Fibroblast of pulmonary artery (primary cell): ENCODE measurements at regions not wholly inside any gene's neighbourhood (a gene's known extent, or its start where the extent isn't known, plus 50 kb on each side); places are given as distances from the start of the nearest gene placed in this dataset.

Experiments
- DNase-seq: peaks from one replicate; pipeline ENCODE4 v3.0.0-alpha.2; 2010; ENCODE audit warnings: low read depth
- H3K4me3 ChIP-seq: replicated peaks from 2 replicates; pipeline ENCODE4 v1.5.1; 2011; ENCODE audit warnings: low read depth, mild to moderate bottlenecking, control low read depth, low read length, moderate library complexity
- CTCF ChIP-seq: IDR thresholded peaks from 2 replicates; pipeline ENCODE4 v1.5.1; 2011; ENCODE audit warnings: mild to moderate bottlenecking, control low read depth, low read length, inconsistent platforms; ENCODE audit errors: missing control alignments

GRCh38 chr6:22451962-22452361 is 117.4 kb upstream of the HDGFL1 start:
- H3K4me3 ChIP-seq, result no peak overlapping the region
- DNase-seq, result no peak
- TF ChIP-seq CTCF, result no peak

GRCh38 chr6:22455378-22455777 is 114.0 kb upstream of the HDGFL1 start:
- DNase-seq, result no peak
- TF ChIP-seq CTCF, result no peak

DNA sequence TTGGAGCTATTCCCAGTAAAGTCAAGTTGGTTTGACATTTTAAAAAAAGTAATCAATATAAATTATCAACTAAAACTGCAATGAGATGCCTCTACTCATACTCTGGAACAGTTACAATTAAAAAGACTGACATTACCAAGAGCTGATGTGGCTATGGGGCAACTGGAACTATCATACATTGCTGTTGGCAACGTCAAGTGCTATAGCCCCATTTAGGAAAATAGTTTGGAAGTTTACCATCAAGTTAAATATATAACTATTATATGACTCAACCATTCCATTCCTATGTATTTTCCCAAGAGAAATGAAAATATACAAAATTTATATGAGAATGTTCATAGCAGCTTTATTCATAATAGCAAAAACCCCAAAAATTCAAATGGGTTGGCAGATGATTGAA is 111.4 kb upstream of the HDGFL1 start:
- no peak overlapping the region for H3K4me3 ChIP-seq
- TF ChIP-seq CTCF, result no peak
- no peak for DNase-seq

More at GRCh38 chr6:22455378-22455777, 114.0 kb upstream of the HDGFL1 start:
- H3K4me3 ChIP-seq, result no peak overlapping the region

DNA sequence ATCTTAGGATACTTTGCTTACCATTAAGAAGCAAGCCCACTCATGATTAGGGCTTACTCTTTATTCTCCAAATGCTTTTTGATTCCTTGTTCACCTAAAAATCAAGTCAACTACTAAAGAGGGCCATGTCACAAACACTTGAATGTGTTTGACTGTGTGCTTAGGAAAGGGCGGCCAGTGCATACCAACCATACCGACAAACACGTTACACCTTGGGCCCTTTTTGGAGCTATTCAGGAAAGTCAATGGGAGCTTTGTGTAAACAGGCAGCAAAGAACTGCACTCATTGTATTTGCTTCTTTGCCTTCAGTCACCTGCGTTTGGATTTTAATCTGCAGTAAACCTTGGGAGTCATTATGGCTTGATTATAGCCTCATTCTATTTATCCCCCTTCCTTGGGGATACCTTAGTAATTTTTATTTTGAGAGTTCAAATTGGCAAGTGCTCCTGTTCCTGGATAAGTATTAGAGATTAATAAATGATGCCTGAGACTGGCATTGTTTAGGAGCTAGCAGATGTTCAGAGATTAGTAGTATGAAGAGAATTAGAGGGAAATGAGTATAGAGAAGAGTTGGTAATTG is 102.6 kb upstream of the HDGFL1 start:
- H3K4me3 ChIP-seq, result no peak overlapping the region
- TF ChIP-seq CTCF, result no peak
- no peak for DNase-seq

- no peak overlapping the region for H3K4me3 ChIP-seq
- no peak for TF ChIP-seq CTCF
- no peak for DNase-seq
Observed at GRCh38 chr6:22467645-22468044, 101.7 kb upstream of the HDGFL1 start.

- H3K4me3 ChIP-seq, result no peak overlapping the region
- no peak for DNase-seq
- no peak for TF ChIP-seq CTCF
Observed at GRCh38 chr6:22468256-22468965, 101.0 kb upstream of the HDGFL1 start.

DNA sequence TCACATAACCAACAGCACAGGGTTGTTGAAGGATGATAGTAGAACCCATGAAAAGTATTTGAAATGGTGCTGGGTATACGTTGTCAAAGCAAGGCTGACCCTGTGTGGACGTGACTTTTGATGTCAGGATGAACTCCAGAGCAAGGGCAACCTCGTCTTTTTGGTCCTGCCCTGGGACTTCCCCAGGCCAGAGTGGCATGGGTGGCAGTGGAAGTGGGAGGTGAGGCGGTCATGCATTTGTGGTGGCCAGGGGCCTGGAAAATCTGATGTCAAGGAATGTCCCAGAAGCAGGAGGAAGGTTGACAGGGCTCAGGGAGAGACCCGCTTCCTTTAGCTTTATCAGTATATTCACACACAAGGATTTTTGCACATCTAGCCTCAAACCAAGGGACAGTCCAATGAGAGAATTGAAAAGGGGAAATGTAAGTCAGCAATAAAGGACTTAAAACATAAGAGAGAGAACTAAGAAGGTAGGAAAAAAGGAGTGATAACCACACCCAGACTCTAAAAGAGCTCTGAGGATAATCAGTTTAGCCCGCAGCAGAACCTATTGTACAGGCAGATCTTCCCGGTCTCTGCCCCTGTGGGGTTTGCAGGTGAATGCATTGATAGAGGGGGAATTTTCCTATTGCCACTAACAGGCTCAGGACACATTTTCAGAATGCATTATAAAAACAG is 98.8 kb upstream of the HDGFL1 start:
- no peak for DNase-seq
- TF ChIP-seq CTCF, result no peak

More for the DNA sequence above, 98.8 kb upstream of the HDGFL1 start:
- H3K4me3 ChIP-seq, result no peak overlapping the region
